BE2C (cell line): ENCODE measurements at regions not wholly inside any gene's neighbourhood (a gene's known extent, or its start where the extent isn't known, plus 50 kb on each side); places are given as distances from the start of the nearest gene placed in this dataset.

Experiments
- DNase-seq: peaks from one replicate; pipeline ENCODE4 v3.0.0-alpha.2; 2020
- H3K27me3 ChIP-seq: fragments of 250-450 bp; sonication (Bioruptor Pico); 2 replicates; pipeline ENCODE4 v1.5.1; 2020; ENCODE audit warnings: mild to moderate bottlenecking
- H3K36me3 ChIP-seq: fragments of 250-450 bp; sonication (Bioruptor Pico); 2 replicates; pipeline ENCODE4 v1.5.1; 2020; ENCODE audit warnings: mild to moderate bottlenecking
- H3K4me1 ChIP-seq: fragments of 250-450 bp; sonication (Bioruptor Pico); 2 replicates; pipeline ENCODE4 v1.5.1; 2020
- H3K4me3 ChIP-seq: 2 replicates; pipeline ENCODE4 v1.5.1; 2011; ENCODE audit warnings: low read depth, low read length
- H3K9me3 ChIP-seq: fragments of 250-450 bp; sonication (Bioruptor Pico); 2 replicates; pipeline ENCODE4 v1.5.1; 2020
- CTCF ChIP-seq: IDR thresholded peaks from 2 replicates; pipeline ENCODE4 v1.5.1; 2012; ENCODE audit warnings: mild to moderate bottlenecking, low read depth, low read length

GRCh38 chr1:173280899-173281660 lies 73.9 kb upstream of the TNFSF4 start:
- Histone ChIP-seq H3K4me3 (no peak overlapping the region), H3K9me3 (no peaks in the 10 kb centered on the region), H3K27me3 (no peaks in the 10 kb centered on the region), H3K4me1 (no peaks in the 10 kb centered on the region), H3K36me3 (no peaks in the 10 kb centered on the region)
- no peak for TF ChIP-seq CTCF
- DNase-seq: no peak

- no peak for DNase-seq
- no peak overlapping the region for H3K4me3 ChIP-seq
- H3K4me1 ChIP-seq: no peaks in the 10 kb centered on the region
- TF ChIP-seq CTCF: no peak
- no peaks in the 10 kb centered on the region for H3K9me3 ChIP-seq
- H3K27me3 ChIP-seq: no peaks in the 10 kb centered on the region
- H3K36me3 ChIP-seq: no peaks in the 10 kb centered on the region
These were observed 77.9 kb upstream of the TNFSF4 start for GRCh38 chr1:173285048-173285447.

- Histone ChIP-seq H3K4me3 (no peak overlapping the region), H3K4me1 (no peaks in the 10 kb centered on the region), H3K9me3 (no peaks in the 10 kb centered on the region), H3K27me3 (no peaks in the 10 kb centered on the region), H3K36me3 (no peaks in the 10 kb centered on the region)
- TF ChIP-seq CTCF: no peak
- no peak for DNase-seq
These were observed 80.7 kb upstream of the TNFSF4 start for GRCh38 chr1:173287785-173288184.

- no peak overlapping the region for H3K4me3 ChIP-seq
- TF ChIP-seq CTCF: no peak
- no peaks in the 10 kb centered on the region for H3K9me3 ChIP-seq
- no peaks in the 10 kb centered on the region for H3K36me3 ChIP-seq
- no peaks in the 10 kb centered on the region for H3K27me3 ChIP-seq
- no peaks in the 10 kb centered on the region for H3K4me1 ChIP-seq
- DNase-seq: no peak
These were observed 86.6 kb upstream of the TNFSF4 start for GRCh38 chr1:173293756-173294155.

- no peak overlapping the region for H3K4me3 ChIP-seq
- H3K4me1 ChIP-seq: no peaks in the 10 kb centered on the region
- H3K36me3 ChIP-seq: no peaks in the 10 kb centered on the region
- TF ChIP-seq CTCF: no peak
- H3K9me3 ChIP-seq: no peaks in the 10 kb centered on the region
- no peaks in the 10 kb centered on the region for H3K27me3 ChIP-seq
- no peak for DNase-seq
These were observed 87.7 kb upstream of the TNFSF4 start for GRCh38 chr1:173294843-173295242.

GRCh38 chr1:173295391-173295790 lies 88.3 kb upstream of the TNFSF4 start:
- Histone ChIP-seq H3K27me3 (no peaks in the 10 kb centered on the region), H3K36me3 (no peaks in the 10 kb centered on the region), H3K9me3 (no peaks in the 10 kb centered on the region), H3K4me3 (no peak overlapping the region), H3K4me1 (no peaks in the 10 kb centered on the region)
- no peak for TF ChIP-seq CTCF
- no peak for DNase-seq
